Duodenal mucosa (tissue), 2 donors: ENCODE measurements at regions not wholly inside any gene's neighbourhood (a gene's known extent, or its start where the extent isn't known, plus 50 kb on each side); places are given as distances from the start of the nearest gene placed in this dataset.

Source experiments
- H3K27ac ChIP-seq: one replicate; pipeline ENCODE4 v1.7.0; 2013; ENCODE audit warnings: low read depth, low read length
- H3K27me3 ChIP-seq, 2 donors: one replicate each; pipeline ENCODE4 v1.7.0; 2013; ENCODE audit warnings: low read length in 2 of 2, control low read depth in 1 of 2; ENCODE audit not compliant: insufficient read depth in 2 of 2, control insufficient read depth in 1 of 2
- H3K36me3 ChIP-seq, 2 donors: one replicate each; pipeline ENCODE4 v1.7.0; 2013; ENCODE audit warnings: low read length in 2 of 2, control low read depth in 1 of 2; ENCODE audit not compliant: insufficient read depth in 2 of 2, control insufficient read depth in 1 of 2
- H3K4me1 ChIP-seq, 2 donors: one replicate each; pipeline ENCODE4 v1.7.0; 2013; ENCODE audit warnings: low read length in 2 of 2, control low read depth in 1 of 2; ENCODE audit not compliant: insufficient read depth in 2 of 2, control insufficient read depth in 1 of 2
- H3K4me3 ChIP-seq, 2 donors: one replicate each; pipeline ENCODE4 v1.7.0; 2013; ENCODE audit warnings: low read length in 2 of 2, low read depth in 1 of 2
- H3K9ac ChIP-seq, 2 donors: one replicate each; pipeline ENCODE4 v1.7.0; 2013; ENCODE audit warnings: low read length in 2 of 2, low read depth in 1 of 2
- H3K9me3 ChIP-seq, 2 donors: one replicate each; pipeline ENCODE4 v1.7.0; 2013; ENCODE audit warnings: low read length in 2 of 2, control low read depth in 1 of 2; ENCODE audit not compliant: control insufficient read depth in 1 of 2

DNA sequence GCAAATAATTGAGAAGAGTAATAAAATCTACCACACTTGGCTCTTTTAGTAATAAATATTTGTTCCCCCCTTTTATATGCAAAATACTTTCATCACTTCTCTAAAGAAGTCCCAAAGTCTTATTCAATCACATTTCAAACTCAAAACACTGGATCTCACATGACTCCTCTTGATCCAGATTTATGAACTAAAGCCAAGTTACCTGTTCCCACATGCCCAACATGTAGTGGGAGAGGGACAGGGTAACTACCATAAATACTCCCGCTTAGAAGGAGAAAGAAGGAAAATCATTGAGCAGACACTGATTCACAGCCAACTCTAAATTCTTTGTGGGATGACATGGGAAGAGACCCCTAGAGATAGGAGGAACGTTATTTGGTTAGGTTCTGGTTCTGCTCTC, 64.9 kb upstream of the PMFBP1 start:
- Histone ChIP-seq H3K27ac (no peak overlapping the region), H3K4me1 (peaks cover 3% of the 10 kb centered on the region in 2 donors), H3K4me3 (no peak overlapping the region), H3K9me3 (no peaks in the 10 kb centered on the region), H3K9ac (no peak overlapping the region), H3K27me3 (no peaks in the 10 kb centered on the region), H3K36me3 (no peaks in the 10 kb centered on the region)

DNA sequence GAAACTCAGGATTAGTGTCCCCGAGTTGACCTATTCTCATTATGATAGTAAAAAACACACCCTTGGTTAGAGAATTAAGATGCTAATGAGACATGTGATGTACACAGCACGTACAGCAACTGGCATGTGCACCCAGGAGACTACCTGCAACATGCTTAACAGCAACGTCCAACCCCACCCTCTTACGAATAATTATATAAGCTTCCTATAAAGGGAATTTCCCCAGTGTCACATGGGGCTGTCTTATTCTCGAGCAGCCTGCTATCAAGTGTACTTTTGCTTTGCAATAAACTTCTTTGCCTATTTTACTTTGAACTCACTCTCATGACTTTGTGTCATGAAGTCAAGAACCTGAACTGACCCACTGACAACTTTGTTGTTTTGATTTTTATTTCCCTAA, 62.4 kb upstream of the PMFBP1 start:
- Histone ChIP-seq H3K36me3 (no peaks in the 10 kb centered on the region), H3K9me3 (no peaks in the 10 kb centered on the region), H3K9ac (no peak overlapping the region), H3K4me1 (peaks cover 3% of the 10 kb centered on the region in 2 donors), H3K4me3 (no peak overlapping the region), H3K27ac (no peak overlapping the region), H3K27me3 (no peaks in the 10 kb centered on the region)

DNA sequence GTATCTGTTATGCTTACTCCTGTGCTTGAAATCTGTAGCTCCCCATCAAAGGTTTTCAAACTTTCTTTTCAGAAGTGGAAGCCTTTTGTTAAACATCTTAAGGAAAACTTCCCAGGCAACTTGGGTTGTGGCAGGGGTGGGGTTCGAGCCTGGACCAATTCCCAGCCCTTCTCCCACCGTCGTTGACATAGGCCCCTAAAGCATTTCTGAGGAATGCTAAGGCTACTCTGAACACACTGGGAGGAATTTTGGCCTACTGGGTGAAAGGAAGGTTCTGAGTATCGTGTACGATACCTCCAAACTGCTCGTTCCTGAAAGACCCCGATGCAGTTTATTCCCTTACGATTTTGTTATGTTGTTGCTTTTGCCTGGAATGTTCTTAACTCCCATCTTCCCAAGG, 56.1 kb upstream of the PMFBP1 start:
- peaks cover 4 to 21% of the 10 kb centered on the region in 2 donors for H3K4me1 ChIP-seq
- no peak overlapping the region for H3K4me3 ChIP-seq
- H3K36me3 ChIP-seq, result no peaks in the 10 kb centered on the region
- no peak overlapping the region for H3K9ac ChIP-seq
- H3K27ac ChIP-seq, result no peak overlapping the region
- no peaks in the 10 kb centered on the region for H3K27me3 ChIP-seq
- H3K9me3 ChIP-seq, result no peaks in the 10 kb centered on the region

DNA sequence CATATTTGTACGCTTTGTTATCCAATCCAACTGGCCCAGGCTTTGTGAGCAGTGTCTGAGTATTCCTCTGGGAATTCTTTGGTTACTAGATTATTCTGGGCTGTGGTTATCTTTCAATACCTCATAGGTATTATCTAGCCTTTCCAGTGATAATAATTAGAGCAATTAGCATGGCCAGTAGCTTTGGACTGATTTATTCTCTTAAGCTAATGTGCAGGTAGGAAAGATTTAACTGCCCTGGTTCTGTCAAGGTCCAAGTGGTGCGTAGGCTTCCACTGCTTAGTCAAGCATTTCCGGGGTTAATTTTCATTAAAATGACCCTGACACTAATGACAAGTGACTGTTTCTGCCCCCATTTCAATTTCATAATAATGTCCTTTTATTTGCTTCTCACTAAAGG, 54.2 kb upstream of the PMFBP1 start:
- Histone ChIP-seq H3K4me1 (peaks cover 12 to 33% of the 10 kb centered on the region in 2 donors), H3K27me3 (no peaks in the 10 kb centered on the region), H3K27ac (no peak overlapping the region), H3K36me3 (no peaks in the 10 kb centered on the region), H3K4me3 (no peak overlapping the region), H3K9me3 (no peaks in the 10 kb centered on the region), H3K9ac (no peak overlapping the region)

DNA sequence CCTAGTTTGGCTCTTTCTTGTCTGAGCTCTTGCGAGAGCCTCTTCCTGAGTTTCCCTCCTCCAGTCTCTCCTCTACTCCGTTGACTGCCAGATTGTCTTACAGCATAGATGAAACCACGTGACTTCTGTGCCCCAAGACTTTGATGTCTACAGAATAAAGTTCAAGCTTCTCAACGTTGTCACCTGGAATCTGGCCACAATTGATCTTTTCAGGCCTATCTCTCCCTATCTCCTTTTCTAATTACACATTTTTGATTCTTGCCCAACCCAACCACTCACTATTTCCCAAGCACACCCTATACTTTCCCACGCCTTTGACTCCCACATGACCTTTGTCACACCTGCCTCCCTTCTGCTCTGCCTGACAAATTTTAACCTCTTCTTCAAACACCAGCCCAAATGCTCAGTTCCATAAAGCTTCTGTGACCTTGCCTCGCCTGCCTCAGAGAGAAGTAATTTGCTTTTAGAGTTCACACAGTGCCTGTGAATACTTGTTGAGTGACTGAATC, 52.4 kb upstream of the PMFBP1 start:
- H3K27me3 ChIP-seq, result no peaks in the 10 kb centered on the region
- H3K36me3 ChIP-seq, result no peaks in the 10 kb centered on the region
- peak overlapping the region; percentile 25 to 43 for H3K4me3 ChIP-seq
- H3K4me1 ChIP-seq, result peaks cover 18 to 38% of the 10 kb centered on the region in 2 donors
- H3K27ac ChIP-seq, result no peak overlapping the region
- H3K9ac ChIP-seq, result no peak overlapping the region
- no peaks in the 10 kb centered on the region for H3K9me3 ChIP-seq

DNA sequence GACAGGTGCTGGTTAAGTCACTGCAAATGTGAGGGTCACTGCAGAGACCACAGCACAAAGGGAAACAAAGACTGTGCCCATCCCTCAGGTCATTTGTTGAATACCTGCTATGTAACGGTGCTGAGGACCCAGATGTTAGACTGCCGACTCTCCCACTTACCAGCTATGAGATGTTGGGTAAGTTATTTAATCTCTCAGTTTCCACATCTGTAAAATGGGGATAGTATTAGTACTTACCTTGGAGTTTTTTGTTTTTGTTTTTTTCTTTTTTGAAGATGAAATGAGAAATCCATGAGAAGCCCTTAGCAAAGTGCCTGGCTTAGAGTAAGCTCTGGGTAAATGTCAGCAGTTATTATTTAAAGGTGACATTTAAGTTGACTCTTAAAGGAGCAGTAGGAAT, 50.5 kb upstream of the PMFBP1 start:
- no peak overlapping the region for H3K27ac ChIP-seq
- peaks cover 18 to 38% of the 10 kb centered on the region in 2 donors for H3K4me1 ChIP-seq
- no peak overlapping the region for H3K9ac ChIP-seq
- no peaks in the 10 kb centered on the region for H3K36me3 ChIP-seq
- no peaks in the 10 kb centered on the region for H3K27me3 ChIP-seq
- peak overlapping the region in 1 of 2 donors; percentile 24 for H3K4me3 ChIP-seq
- no peaks in the 10 kb centered on the region for H3K9me3 ChIP-seq
